ENCODE measurements at regions not wholly inside any gene's neighbourhood (a gene's known extent, or its start where the extent isn't known, plus 50 kb on each side); places are given as distances from the start of the nearest gene placed in this dataset.

DNA sequence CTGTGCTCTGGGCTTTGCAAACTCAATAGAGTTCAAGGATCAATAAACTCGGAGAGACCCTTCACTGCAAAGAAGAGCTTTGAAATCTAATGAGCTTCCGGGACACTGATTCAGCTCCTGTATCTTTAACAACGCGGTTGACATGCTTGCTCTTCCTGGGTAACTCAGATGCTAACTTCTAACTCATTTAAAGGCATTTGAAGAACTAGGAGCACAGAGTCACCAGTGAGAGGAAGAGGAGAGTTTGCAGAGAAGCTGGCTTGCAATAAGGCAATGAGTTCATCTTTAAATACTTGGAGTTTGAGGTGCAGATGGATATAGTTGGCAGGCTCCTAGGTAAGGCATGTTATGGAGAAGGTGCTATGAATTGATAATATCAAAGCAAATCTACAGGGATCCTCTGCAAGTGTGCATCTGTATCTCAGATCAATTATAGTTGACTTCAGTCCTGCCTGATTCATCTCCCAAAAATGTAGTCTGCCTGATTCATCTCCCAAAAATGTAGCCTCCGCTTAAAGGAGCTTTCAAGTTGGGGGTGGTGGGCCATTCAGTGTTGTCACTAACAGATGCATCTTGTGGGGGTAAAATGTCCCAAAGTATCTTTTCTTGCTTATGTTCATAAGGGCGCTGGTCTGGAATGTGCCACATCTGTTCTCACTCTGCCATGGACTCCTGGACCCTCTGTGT, 182.5 kb upstream of the PRSS58 start:
- FAIRE-seq (peak; percentile 69), DNase-seq (ENCODE audit: low read depth, low spot score) (peak; percentile 15)
- H3K4me1 ChIP-seq (ENCODE audit: control insufficient read depth, extremely low read depth, insufficient read depth, low read length), result peaks cover 19% of the 10 kb centered on the region
- peak overlapping the region; percentile 45 for H3K4me2 ChIP-seq (ENCODE audit: control insufficient read depth, extremely low read depth, insufficient read depth, low read depth, low read length)
- H3K9ac ChIP-seq (ENCODE audit: control insufficient read depth, extremely low read depth, insufficient read depth, low read length), result no peak overlapping the region
- no peak overlapping the region for H3K4me3 ChIP-seq (ENCODE audit: control insufficient read depth in 2 of 3, extremely low read depth in 1 of 3, insufficient read depth in 2 of 3, low read depth in 1 of 3, low read length in 3 of 3)
- no peaks in the 10 kb centered on the region for H3K9me3 ChIP-seq (ENCODE audit: control insufficient read depth, low read depth, low read length)
- no peaks in the 10 kb centered on the region for H3K27me3 ChIP-seq (ENCODE audit: control insufficient read depth, extremely low read depth, insufficient read depth, low read length)
- no peaks in the 10 kb centered on the region for H3K36me3 ChIP-seq (ENCODE audit: control insufficient read depth in 2 of 2, extremely low read depth in 1 of 2, insufficient read depth in 2 of 2, low read length in 2 of 2)
- dilution Hi-C loops (cut with MboI; ENCODE audit: extremely low pct_ligation_motif_present, low sequenced_read_pairs), result no loop called here
- no peaks in the 10 kb centered on the region for H3K79me2 ChIP-seq (ENCODE audit: control insufficient read depth, insufficient read depth, low read length)
- H3K9me1 ChIP-seq (ENCODE audit: control insufficient read depth, extremely low read depth, insufficient read depth, low read length), result no peaks in the 10 kb centered on the region
- no peak overlapping the region for H3K27ac ChIP-seq (ENCODE audit: control insufficient read depth, insufficient read depth, low read length)
- TF ChIP-seq, protein P1, sequence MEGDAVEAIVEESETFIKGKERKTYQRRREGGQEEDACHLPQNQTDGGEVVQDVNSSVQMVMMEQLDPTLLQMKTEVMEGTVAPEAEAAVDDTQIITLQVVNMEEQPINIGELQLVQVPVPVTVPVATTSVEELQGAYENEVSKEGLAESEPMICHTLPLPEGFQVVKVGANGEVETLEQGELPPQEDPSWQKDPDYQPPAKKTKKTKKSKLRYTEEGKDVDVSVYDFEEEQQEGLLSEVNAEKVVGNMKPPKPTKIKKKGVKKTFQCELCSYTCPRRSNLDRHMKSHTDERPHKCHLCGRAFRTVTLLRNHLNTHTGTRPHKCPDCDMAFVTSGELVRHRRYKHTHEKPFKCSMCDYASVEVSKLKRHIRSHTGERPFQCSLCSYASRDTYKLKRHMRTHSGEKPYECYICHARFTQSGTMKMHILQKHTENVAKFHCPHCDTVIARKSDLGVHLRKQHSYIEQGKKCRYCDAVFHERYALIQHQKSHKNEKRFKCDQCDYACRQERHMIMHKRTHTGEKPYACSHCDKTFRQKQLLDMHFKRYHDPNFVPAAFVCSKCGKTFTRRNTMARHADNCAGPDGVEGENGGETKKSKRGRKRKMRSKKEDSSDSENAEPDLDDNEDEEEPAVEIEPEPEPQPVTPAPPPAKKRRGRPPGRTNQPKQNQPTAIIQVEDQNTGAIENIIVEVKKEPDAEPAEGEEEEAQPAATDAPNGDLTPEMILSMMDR (optimal IDR thresholded peaks at IDR 0.05 in 1 of 3, IDR thresholded peaks at IDR 0.05 in 1 of 3, conservative IDR thresholded peaks at IDR 0.05 in 1 of 3; ENCODE audit: extremely low read depth in 1 of 3, insufficient read depth in 2 of 3, low read length in 3 of 3), result no peak
- no peak for TF ChIP-seq EZH2 (IDR thresholded peaks at IDR 0.05; ENCODE audit: low read length)
- no peaks in the 10 kb centered on the region for H4K20me1 ChIP-seq (ENCODE audit: control insufficient read depth, extremely low read depth, insufficient read depth, low read length)
- no peak overlapping the region for H2AFZ ChIP-seq (ENCODE audit: control insufficient read depth, low read length)

DNA sequence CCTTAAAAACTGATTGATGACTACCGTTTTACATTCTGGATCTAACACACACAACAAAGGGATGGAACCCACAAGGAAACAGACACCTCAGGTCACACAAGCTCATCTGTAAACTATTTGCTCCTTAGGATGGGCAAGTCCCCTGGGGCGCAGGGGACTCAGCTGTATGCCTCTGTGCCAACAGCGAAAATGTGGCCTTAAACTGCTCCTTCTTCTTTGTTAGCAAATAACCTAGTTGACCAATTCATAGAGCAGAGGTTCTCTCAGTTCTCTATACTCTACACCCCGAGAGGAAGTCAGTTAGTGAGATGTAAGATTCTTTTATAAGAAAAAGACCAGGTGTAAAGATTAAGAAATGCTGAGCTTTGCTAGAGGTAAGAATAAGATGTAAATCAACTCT, 181.9 kb upstream of the PRSS58 start:
- Histone ChIP-seq H2AFZ (ENCODE audit: control insufficient read depth, low read length) (no peak overlapping the region), H3K4me2 (ENCODE audit: control insufficient read depth, extremely low read depth, insufficient read depth, low read depth, low read length) (no peak overlapping the region), H3K27me3 (ENCODE audit: control insufficient read depth, extremely low read depth, insufficient read depth, low read length) (no peaks in the 10 kb centered on the region), H3K27ac (ENCODE audit: control insufficient read depth, insufficient read depth, low read length) (no peak overlapping the region), H3K9ac (ENCODE audit: control insufficient read depth, extremely low read depth, insufficient read depth, low read length) (no peak overlapping the region), H3K36me3 (ENCODE audit: control insufficient read depth in 2 of 2, extremely low read depth in 1 of 2, insufficient read depth in 2 of 2, low read length in 2 of 2) (no peaks in the 10 kb centered on the region), H3K4me1 (ENCODE audit: control insufficient read depth, extremely low read depth, insufficient read depth, low read length) (peaks cover 19% of the 10 kb centered on the region), H3K79me2 (ENCODE audit: control insufficient read depth, insufficient read depth, low read length) (no peaks in the 10 kb centered on the region), H3K9me3 (ENCODE audit: control insufficient read depth, low read depth, low read length) (no peaks in the 10 kb centered on the region), H4K20me1 (ENCODE audit: control insufficient read depth, extremely low read depth, insufficient read depth, low read length) (no peaks in the 10 kb centered on the region), H3K4me3 (ENCODE audit: control insufficient read depth in 2 of 3, extremely low read depth in 1 of 3, insufficient read depth in 2 of 3, low read depth in 1 of 3, low read length in 3 of 3) (no peak overlapping the region), H3K9me1 (ENCODE audit: control insufficient read depth, extremely low read depth, insufficient read depth, low read length) (no peaks in the 10 kb centered on the region)
- dilution Hi-C loops (cut with MboI; ENCODE audit: extremely low pct_ligation_motif_present, low sequenced_read_pairs), result no loop called here
- no peak for DNase-seq (ENCODE audit: low read depth, low spot score)
- TF ChIP-seq EZH2 (IDR thresholded peaks at IDR 0.05; ENCODE audit: low read length), result no peak
- TF ChIP-seq, protein P1 (optimal IDR thresholded peaks at IDR 0.05 in 1 of 3, IDR thresholded peaks at IDR 0.05 in 1 of 3, conservative IDR thresholded peaks at IDR 0.05 in 1 of 3; ENCODE audit: extremely low read depth in 1 of 3, insufficient read depth in 2 of 3, low read length in 3 of 3), result no peak
- no peak for FAIRE-seq
